Tibial artery (tissue), 4 donors: ENCODE measurements at regions not wholly inside any gene's neighbourhood (a gene's known extent, or its start where the extent isn't known, plus 50 kb on each side); places are given as distances from the start of the nearest gene placed in this dataset.

Experiments
- DNase-seq, 2 donors: peaks; one replicate each; pipeline ENCODE4 v3.0.0-alpha.2; 2019
- H3K27ac ChIP-seq, 2 donors: fragments of 200-600 bp; sonication (generic) in 1 of 2; 1 replicate in 1 of 2; 2 replicates in 1 of 2; pipeline ENCODE4 v1.5.1; 2018 to 2019; ENCODE audit warnings: mild to moderate bottlenecking in 1 of 2
- H3K27me3 ChIP-seq, 2 donors: fragments of 200-600 bp; sonication (generic) in 1 of 2; one replicate each; pipeline versions ENCODE4 v1.5.1 to v1.6.0; 2016 to 2019
- H3K36me3 ChIP-seq, 3 donors: fragments of 200-600 bp; sonication (generic) in 2 of 3; one replicate each; pipeline ENCODE4 v1.5.1; 2016 to 2019; ENCODE audit warnings: mild to moderate bottlenecking in 2 of 3
- H3K4me1 ChIP-seq, 4 donors: fragments of 200-600 bp; sonication (generic) in 2 of 4; 1 replicate in 3 of 4; 2 replicates in 1 of 4; pipeline ENCODE4 v1.5.1; 2016 to 2019
- H3K4me3 ChIP-seq, 2 donors: fragments of 200-600 bp; sonication (generic) in 1 of 2; 1 replicate in 1 of 2; 2 replicates in 1 of 2; pipeline ENCODE4 v1.5.1; 2018 to 2019; ENCODE audit warnings: mild to moderate bottlenecking in 2 of 2
- H3K9me3 ChIP-seq, 3 donors: fragments of 200-600 bp; sonication (generic) in 1 of 3; one replicate each; pipeline ENCODE4 v1.5.1; 2016 to 2019
- CTCF ChIP-seq, 2 experiments: fragments of 200-600 bp in 1 of 2; fragments of 450-650 bp in 1 of 2; IDR thresholded peaks; one replicate each; pipeline ENCODE4 v1.5.1; 2017 to 2019; ENCODE audit warnings: antibody characterized with exemption in 2 of 2, mild to moderate bottlenecking in 1 of 2, moderate library complexity in 1 of 2
- intact Hi-C: fragments of 100-400 bp; cut with DNase I; formaldehyde crosslinking; loops from one replicate; pipeline ENCODE4 v1.15.0; 2023; ENCODE audit warnings: low total_unique reads

GRCh38 chr4:57628004-57628403 lies 517.8 kb upstream of the IGFBP7 start:
- intact Hi-C loops: no loop called here
- no peaks in the 10 kb centered on the region for H3K4me1 ChIP-seq
- H3K27me3 ChIP-seq: no peaks in the 10 kb centered on the region
- peaks cover 0 to 15% (median 0%) of the 10 kb centered on the region in 3 donors for H3K9me3 ChIP-seq
- no peak for DNase-seq
- H3K36me3 ChIP-seq: no peaks in the 10 kb centered on the region
- H3K27ac ChIP-seq: no peak overlapping the region
- no peak overlapping the region for H3K4me3 ChIP-seq
- TF ChIP-seq CTCF (IDR thresholded peaks at IDR 0.05): no peak

- DNase-seq: no peak
Measured at GRCh38 chr4:57614257-57614932, 504.2 kb upstream of the IGFBP7 start.

DNA sequence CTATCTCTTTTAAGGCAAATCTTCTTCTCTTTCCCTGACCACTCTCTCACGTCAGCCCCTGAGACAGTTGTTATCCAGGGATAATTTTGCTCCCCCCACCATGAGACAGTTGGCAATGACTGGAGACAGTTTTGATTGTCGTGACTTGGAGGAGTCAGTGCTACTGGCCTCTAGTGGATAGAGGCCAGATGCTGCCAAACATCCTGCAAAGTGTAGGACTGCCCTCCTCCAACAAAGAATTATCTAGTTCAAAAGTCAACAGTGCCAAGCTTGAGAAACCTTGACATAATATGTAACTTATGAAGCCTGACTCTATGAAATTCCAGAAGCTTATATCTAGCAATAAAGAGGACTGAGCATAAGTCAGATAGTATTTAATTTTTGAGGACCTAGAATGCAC lies 502.1 kb upstream of the IGFBP7 start:
- Histone ChIP-seq H3K4me3 (no peak overlapping the region), H3K27me3 (no peaks in the 10 kb centered on the region), H3K9me3 (no peaks in the 10 kb centered on the region), H3K27ac (no peak overlapping the region), H3K36me3 (no peaks in the 10 kb centered on the region), H3K4me1 (no peaks in the 10 kb centered on the region)
- DNase-seq: no peak
- intact Hi-C loops: no loop called here
- TF ChIP-seq CTCF (IDR thresholded peaks at IDR 0.05): no peak

More at GRCh38 chr4:57614257-57614932, 504.2 kb upstream of the IGFBP7 start:
- intact Hi-C loops: no loop called here
- Histone ChIP-seq H3K4me3 (no peak overlapping the region), H3K27ac (no peak overlapping the region), H3K27me3 (no peaks in the 10 kb centered on the region), H3K4me1 (no peaks in the 10 kb centered on the region), H3K36me3 (no peaks in the 10 kb centered on the region), H3K9me3 (no peaks in the 10 kb centered on the region)
- no peak for TF ChIP-seq CTCF (IDR thresholded peaks at IDR 0.05)

DNA sequence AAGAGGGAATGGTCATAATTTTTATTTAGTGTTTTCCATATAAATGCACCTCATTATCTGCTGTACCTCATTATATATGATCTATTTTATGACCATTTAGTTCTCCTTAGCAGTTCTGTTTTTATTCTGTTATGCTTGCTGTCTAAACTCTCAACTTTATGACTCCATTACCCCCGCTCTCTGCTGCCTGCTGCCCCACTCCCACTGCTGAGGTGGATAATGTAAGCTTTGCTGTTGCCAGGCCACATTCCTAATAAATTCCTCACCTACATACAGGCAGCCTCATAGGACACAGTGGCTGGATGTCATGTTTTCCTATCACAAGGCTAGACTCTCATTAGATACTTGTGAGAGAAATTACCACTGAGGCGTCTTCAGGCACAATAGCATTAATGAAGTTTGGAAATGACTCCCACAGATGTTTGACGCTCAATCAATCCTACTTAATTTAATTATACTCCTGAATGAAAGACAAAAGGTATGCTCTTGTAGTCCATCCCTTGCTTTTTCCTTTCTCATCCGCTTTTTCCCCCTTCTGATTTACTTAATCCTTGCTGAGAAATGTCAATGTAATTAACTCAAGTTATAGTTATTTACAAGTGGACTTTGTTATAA lies 497.5 kb upstream of the IGFBP7 start:
- DNase-seq: no peak
- H3K36me3 ChIP-seq: no peaks in the 10 kb centered on the region
- TF ChIP-seq CTCF (IDR thresholded peaks at IDR 0.05): no peak
- H3K9me3 ChIP-seq: no peaks in the 10 kb centered on the region
- no peaks in the 10 kb centered on the region for H3K27me3 ChIP-seq
- intact Hi-C loops: no loop called here
- H3K4me3 ChIP-seq: no peak overlapping the region
- no peaks in the 10 kb centered on the region for H3K4me1 ChIP-seq
- no peak overlapping the region for H3K27ac ChIP-seq

DNA sequence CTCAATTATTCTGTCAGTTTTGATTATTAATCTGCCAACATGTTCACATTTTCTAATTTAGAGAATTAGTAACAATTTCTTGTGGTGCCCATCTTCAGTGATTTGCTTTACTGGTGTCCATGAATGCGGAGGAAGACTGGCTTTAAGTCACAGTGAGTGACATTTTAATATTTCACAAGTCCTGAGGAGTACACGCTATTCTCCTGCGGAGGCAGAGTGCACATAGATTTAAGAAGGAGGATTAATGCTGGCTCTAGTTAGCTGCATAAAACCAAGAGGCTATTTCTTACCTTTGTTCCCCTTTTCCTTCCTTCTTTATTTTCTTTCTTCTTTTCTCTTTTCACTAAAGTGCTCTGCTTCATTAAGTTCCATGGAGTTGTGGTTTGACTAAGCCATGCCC lies 495.2 kb upstream of the IGFBP7 start:
- Histone ChIP-seq H3K27me3 (no peaks in the 10 kb centered on the region), H3K4me3 (no peak overlapping the region), H3K4me1 (no peaks in the 10 kb centered on the region), H3K27ac (no peak overlapping the region), H3K9me3 (no peaks in the 10 kb centered on the region), H3K36me3 (no peaks in the 10 kb centered on the region)
- intact Hi-C loops: no loop called here
- DNase-seq: no peak
- no peak for TF ChIP-seq CTCF (IDR thresholded peaks at IDR 0.05)
